Stomach (tissue), 4 donors: ENCODE measurements at regions not wholly inside any gene's neighbourhood (a gene's known extent, or its start where the extent isn't known, plus 50 kb on each side); places are given as distances from the start of the nearest gene placed in this dataset.

Experiments
- CTCF ChIP-seq, 7 experiments: fragments of 450-650 bp in 4 of 7; fragments of 200-600 bp in 3 of 7; sonication (generic) in 3 of 7; IDR thresholded peaks; one replicate each; pipeline ENCODE4 v1.5.1; 2016 to 2019; ENCODE audit warnings: antibody characterized with exemption in 7 of 7, control low read depth in 2 of 7, mild to moderate bottlenecking in 1 of 7
- EP300 ChIP-seq: sonication (generic); formaldehyde crosslinking; IDR thresholded peaks from one replicate; pipeline ENCODE4 v1.6.1; 2017; ENCODE audit warnings: antibody characterized with exemption
- POLR2A ChIP-seq, 4 donors: fragments of 450-650 bp; IDR thresholded peaks; one replicate each; pipeline ENCODE4 v1.6.1; 2016; ENCODE audit warnings: antibody characterized with exemption in 4 of 4, control low read depth in 2 of 4, mild to moderate bottlenecking in 1 of 4, moderate library complexity in 1 of 4
- POLR2AphosphoS5 ChIP-seq, 3 donors: sonication (generic); formaldehyde crosslinking; IDR thresholded peaks; one replicate each; pipeline ENCODE4 v1.6.1; 2016; ENCODE audit warnings: antibody characterized with exemption in 3 of 3

DNA sequence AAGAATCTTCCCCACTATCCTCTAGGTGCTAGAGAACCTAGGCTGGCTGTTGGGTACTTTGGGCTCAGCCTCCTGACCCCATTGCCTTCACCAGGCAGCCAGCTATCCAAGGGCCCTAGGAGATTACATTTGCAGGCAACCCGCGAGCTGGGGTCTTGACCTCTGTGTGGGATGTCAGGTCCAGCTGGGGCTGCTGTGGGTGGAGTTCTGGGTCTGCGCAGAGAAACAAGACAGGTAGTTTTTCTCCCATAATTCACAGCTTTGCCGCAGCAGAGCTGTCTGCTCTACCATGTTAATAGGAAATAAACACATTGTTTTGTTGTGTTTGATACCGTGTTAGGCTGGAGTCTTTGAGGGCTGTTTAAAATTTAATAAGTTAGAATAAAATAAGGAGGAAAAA, 142.8 kb upstream of the PLET1 start:
- TF ChIP-seq CTCF (IDR thresholded peaks at IDR 0.05) (no peak), POLR2A (IDR thresholded peaks at IDR 0.05) (no peak), POLR2AphosphoS5 (IDR thresholded peaks at IDR 0.05) (no peak), EP300 (no peak)
